ENCODE measurements at regions not wholly inside any gene's neighbourhood (a gene's known extent, or its start where the extent isn't known, plus 50 kb on each side); places are given as distances from the start of the nearest gene placed in this dataset.
"Not testable (repeated sequence)": the region's sequence is repeated elsewhere in the genome, so short reads cannot be mapped to it uniquely, and the experiment has no call there.

- DNase-seq = no peak
These were observed 497.4 kb upstream of the CYLC2 start for GRCh38 chr9:102497709-102498108.

DNA sequence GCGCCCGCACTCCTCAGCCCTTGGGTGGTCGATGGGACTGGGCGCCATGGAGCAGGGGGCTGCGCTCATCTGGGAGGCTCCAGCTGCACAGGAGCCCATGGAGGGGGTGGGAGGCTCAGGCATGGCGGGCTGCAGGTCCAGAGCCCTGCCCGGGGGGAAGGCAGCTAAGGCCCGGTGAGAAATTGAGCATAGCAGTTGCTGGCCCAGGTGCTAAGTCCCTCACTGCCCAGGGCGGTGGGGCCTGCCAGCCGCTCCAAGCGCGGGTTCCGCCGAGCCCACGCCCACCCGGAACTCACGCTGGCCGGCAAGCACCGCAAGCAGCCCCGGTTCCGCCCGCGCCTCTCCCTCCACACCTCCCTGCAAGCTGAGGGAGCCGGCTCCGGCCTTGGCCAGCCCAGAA, 508.2 kb upstream of the CYLC2 start:
- not testable (repeated sequence) for DNase-seq

DNA sequence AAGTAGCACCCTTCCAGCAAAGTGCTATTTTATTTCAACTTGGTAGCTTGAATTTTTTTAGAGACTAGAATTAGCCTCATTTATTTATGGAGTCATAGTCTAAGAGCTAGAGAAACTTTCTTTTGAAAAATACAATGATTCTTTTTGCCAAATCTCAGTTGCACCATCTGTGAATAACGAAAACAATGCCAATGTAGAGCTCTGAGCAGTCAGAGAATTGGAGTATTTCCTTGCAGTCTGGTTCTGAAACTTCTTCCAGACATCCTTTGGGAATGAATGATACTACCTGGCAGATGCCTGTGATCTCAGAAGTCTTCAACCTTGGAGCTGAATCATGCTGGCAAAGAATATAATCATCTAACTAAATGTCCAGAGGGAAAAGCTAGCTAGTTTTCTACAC, 511.5 kb upstream of the CYLC2 start:
- no peak for DNase-seq

GRCh38 chr9:102482776-102483175, 512.4 kb upstream of the CYLC2 start:
- no peak for DNase-seq

DNA sequence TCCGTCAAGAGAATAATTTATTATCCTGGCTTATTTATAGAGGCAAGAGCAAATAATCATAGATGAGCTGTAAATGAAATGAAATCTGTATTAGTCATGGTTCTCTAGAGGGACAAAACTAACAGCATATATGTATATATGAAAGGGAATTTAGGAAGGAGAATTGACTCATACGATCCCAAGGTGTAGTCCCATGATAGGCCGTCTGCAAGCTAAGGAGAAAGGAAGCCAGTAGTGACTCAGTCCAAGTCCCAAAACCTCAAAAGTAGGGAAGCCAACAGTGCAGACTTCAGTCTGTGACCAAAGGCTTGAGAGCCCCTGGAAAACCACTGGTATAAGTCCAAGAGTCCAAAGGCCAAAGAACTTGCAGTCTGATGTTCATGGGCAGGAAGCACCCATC, 515.9 kb upstream of the CYLC2 start:
- DNase-seq = no peak

DNA sequence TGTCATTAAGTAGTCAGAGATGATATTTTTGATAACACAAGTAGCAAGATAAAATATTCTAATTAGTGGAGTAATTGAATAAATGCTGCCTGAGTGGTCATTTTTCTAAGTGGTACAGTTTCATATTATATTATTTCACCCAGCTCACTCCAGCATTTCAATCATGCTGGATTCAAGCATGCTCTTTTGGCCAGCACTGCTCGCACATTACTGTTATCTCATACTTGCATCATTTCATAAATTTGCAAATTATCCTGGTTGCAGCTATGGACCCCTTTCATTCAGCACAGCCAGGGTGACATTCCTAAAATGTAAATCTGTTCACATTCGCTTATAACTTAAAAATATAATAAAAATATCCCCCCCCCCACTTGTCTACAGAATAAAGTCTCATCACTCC, 520.8 kb upstream of the CYLC2 start:
- DNase-seq = no peak

- not testable (repeated sequence) for DNase-seq
These were observed 525.7 kb upstream of the CYLC2 start for GRCh38 chr9:102469430-102469829.

DNA sequence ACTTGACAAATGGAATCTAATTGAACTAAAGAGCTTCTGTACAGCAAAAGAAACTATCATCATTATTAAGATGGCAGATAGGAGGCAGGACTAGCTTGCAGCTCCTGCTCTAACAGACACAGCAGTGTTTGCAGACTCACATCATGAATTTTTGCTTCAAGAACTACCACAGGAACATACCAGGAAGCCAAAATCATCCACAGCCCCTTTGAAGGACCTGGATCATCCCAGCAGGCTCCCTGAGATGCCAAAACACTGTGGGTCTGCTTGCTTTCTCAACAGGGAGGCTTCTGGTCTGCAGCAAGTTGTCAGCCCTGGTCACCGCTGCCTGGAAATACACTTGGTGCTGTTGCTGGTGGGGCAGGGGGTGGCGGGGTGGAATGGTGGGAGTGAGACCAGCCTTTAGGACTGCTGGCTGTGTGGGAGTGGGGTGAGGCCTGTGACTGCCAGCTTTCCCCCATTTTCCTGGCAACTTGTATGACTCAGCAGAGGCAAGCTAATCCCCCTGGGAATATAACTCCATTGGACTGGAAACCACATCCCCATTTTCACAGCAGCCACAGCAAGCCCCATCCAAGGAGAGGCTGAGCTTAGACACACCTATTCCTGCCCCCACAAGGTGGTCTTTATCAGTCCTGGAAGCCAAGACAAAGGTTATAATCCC, 533.8 kb upstream of the CYLC2 start:
- peak; percentile 21 for DNase-seq

DNA sequence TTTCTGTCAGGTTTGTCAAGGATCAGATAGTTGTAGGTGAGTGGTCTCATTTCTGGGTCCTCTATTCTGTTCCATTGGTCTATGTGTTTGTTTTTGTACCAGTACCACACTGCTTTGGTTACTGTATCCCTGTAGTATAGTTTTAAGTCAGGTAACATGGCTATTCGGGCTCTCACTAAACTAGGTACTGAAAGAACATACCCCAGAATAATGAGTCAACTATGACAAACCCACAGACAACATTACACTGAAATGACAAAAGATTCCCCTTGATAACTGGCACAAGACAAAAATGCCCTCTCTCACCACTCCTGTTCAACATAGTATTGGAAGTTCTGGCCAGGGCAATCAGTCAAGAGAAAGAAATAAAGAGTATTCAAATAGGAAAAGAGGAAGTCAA, 535.3 kb upstream of the CYLC2 start:
- no peak for DNase-seq

GRCh38 chr9:102456562-102456961, 538.6 kb upstream of the CYLC2 start:
- peak; percentile 67 for DNase-seq

- no peak for DNase-seq
These were observed 549.2 kb upstream of the CYLC2 start for GRCh38 chr9:102445906-102446305.

- no peak for DNase-seq
These were observed 549.9 kb upstream of the CYLC2 start for GRCh38 chr9:102445181-102445747.

- DNase-seq = no peak
These were observed 555.5 kb upstream of the CYLC2 start for GRCh38 chr9:102439583-102439982.

DNA sequence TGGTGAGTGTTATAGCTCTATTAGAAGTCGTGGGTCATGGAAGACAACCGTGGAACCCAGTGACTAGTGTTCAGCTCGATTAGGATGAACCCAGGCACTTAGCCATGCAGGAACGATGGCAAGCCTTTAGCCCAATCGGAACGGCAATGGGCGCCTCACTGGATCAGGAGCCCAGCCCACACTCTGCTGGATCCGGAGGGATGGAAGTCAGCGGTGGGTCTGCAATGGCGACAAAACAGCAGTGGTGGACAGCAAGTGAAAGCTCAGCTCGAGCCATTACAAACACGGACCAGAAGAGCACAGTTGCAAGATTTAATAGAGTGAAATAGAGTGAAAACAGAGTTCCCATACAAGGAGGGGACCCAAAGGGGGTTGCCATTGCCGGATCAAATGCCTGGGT, 558.5 kb upstream of the CYLC2 start:
- not testable (repeated sequence) for DNase-seq

- no peak for DNase-seq
These were observed 559.7 kb upstream of the CYLC2 start for GRCh38 chr9:102435427-102435826.

- DNase-seq = no peak
These were observed 560.6 kb upstream of the CYLC2 start for GRCh38 chr9:102434545-102434944.

DNA sequence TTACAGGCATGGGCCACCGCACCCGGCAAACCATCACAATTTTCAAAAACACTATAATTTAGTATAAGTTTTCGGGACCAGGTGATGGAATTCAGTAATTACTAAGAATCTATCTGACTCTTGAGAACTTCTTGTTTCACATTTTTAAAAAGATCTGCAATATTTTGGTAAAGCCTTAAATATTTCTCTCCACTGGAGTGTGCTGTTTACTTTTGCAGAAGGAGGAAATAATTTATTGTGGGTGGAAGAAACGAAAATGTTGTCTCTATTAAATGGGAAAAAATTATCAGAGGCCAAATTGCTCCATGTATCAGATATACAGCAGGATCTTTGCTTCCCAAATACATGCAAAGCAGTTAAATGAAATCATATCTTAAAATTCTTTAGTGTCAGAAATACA, 566.8 kb upstream of the CYLC2 start:
- no peak for DNase-seq

DNA sequence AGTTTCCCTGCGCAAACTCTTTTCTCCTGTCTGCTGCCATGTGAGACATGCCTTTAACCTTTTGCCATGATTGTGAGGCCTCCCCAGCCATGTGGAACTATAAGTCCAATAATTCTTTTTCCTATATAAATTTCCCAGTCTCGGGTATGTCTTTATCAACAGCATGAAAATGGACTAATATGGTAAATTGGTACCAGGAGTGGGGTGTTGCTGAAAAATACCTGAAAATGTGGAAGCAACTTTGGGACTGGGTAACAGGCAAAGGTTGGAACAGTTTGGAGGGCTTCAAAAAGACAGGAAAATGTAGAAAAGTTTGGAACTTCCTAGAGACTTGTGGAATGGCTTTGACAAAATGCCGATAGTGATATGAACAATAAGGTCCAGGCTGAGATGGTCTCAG, 578.9 kb upstream of the CYLC2 start:
- DNase-seq = not testable (repeated sequence)

DNA sequence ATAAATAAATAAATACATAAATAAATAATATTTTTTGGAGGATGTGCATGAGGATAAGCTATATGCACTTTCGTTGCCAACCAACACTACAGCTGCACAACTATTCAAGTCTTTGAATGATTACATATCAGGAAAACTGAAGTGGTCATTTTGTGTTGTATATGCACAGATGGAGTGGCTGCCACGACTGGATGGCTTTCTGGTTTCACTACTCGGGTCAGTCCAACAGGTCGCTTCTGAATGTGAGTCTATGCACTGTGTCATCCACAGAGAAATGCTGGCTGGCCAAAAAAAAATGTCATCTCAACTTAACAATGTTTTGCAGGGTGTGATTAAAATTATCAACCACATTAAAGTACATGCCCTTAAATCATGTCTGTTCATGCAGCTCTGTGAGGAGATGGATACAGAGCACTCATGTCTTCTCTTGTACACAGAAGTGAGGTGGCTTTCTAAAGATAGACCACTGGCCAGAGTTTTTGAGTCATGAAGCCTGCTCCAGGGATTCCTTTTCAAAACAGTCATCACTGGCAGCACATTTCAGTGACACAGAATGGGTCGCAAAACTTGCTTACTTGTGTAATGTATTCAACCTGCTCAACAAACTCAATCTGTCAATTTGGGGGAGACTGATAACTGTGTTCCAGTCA, 589.8 kb upstream of the CYLC2 start:
- no peak for DNase-seq

GRCh38 chr9:102403514-102403913, 591.6 kb upstream of the CYLC2 start:
- DNase-seq = no peak

DNA sequence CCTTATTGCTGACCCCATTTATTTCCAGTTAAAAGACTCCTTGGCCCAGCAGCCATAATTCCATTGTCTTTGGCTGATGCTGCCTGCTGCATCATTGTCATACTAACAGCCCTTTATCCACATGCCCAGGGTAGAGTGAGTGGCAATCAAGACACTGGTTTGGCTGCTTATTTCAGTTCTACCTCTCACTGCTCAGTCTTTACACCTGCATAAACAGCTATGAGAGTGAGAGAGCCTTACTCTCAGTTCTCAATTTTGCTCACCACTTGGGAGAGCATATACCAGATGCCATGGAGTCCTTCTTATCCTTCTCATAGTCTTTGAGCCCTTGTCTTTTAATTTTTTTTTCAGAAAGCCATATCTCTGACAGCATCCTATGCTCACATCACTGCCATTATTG, 596.9 kb upstream of the CYLC2 start:
- DNase-seq = no peak

DNA sequence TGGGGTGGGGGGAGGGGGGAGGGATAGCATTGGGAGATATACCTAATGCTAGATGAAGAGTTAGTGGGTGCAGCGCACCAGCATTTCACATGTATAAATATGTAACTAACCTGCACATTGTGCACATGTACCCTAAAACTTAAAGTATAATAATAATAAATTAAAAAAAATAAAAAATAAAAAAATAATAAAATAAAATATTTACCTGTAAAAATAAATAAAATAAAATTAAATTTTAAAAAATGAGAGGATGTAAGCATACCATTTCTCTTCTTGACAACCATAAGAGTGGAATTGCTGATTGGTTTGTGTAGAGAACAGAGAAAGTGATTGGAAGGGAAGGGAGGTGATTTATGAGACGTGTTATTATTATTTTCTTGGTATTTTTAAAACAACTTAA, 609.5 kb upstream of the CYLC2 start:
- DNase-seq = not testable (repeated sequence)

DNA sequence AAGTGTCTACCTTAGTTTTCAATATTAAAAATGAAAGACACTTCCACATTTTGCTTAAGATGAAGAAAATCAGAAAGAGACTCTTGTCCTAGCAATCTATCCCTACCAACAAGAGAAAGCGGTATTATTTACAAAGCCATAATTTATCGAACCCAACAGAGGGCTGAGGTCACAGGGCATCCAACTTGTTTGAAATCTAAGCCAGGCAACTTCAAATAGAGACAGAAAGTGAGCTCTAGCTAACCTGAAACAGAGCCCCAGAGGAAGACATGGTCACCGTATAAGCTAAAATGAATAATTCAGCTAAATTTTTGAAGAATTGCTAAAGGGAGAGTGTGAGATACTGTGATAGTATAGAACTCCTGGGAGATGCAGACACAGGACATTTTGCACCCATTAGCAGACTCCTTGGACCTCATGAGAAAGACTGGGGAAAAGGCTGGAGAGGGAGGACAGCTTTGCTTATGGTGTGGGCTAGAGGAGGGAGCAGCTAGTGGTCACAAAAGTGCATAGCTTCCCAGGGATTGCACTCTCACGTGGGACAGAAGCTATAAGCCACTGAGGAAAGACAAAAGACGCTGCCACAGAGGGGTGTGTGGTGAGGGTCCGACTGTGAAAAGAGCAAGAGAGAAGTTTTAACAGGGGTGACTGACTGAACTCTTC, 624.2 kb upstream of the GRIN3A start:
- DNase-seq = peak; percentile 11

DNA sequence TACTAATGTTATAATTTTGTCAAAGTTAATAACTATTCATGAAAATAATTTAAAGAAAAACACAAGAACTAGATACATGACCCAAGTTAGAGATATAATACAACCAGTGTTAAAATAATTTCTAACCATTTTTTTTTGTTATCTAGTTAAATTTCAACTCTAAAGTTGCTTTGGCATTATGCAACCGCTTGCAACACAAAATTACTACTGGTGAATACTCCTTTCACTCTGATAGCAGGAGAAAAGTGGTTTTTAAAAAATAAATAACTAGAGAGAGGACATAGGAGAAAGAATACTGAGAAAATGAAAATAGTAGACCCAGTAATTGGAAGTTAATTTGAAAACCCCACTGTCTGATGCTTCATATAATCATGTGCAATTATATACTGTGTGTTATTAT, 622.4 kb upstream of the GRIN3A start:
- DNase-seq = no peak

All from NCI-H69 (cell line).